ENCODE measurements at regions not wholly inside any gene's neighbourhood (a gene's known extent, or its start where the extent isn't known, plus 50 kb on each side); places are given as distances from the start of the nearest gene placed in this dataset.

GRCh38 chr11:33452836-33453624 is 195.8 kb downstream of the HIPK3 start:
- no peak for DNase-seq (ENCODE audit: low read depth)
- no peak overlapping the region for H3K4me3 ChIP-seq (ENCODE audit: low read depth, low read length)
- no peak for TF ChIP-seq CTCF (IDR thresholded peaks at IDR 0.05; ENCODE audit: control insufficient read depth, extremely low read depth, insufficient read depth)

- TF ChIP-seq CTCF (IDR thresholded peaks at IDR 0.05; ENCODE audit: control insufficient read depth, extremely low read depth, insufficient read depth) = no peak
Observed at GRCh38 chr11:33451364-33451763, 194.2 kb downstream of the HIPK3 start.

GRCh38 chr11:33449798-33450197 is 192.6 kb downstream of the HIPK3 start:
- no peak for TF ChIP-seq CTCF (IDR thresholded peaks at IDR 0.05; ENCODE audit: control insufficient read depth, extremely low read depth, insufficient read depth)
- DNase-seq (ENCODE audit: low read depth) = no peak
- no peak overlapping the region for H3K4me3 ChIP-seq (ENCODE audit: low read depth, low read length)

More at GRCh38 chr11:33451364-33451763, 194.2 kb downstream of the HIPK3 start:
- DNase-seq (ENCODE audit: low read depth) = no peak
- no peak overlapping the region for H3K4me3 ChIP-seq (ENCODE audit: low read depth, low read length)

GRCh38 chr11:33448461-33449130 is 191.4 kb downstream of the HIPK3 start:
- H3K4me3 ChIP-seq (ENCODE audit: low read depth, low read length) = no peak overlapping the region
- no peak for DNase-seq (ENCODE audit: low read depth)
- TF ChIP-seq CTCF (IDR thresholded peaks at IDR 0.05; ENCODE audit: control insufficient read depth, extremely low read depth, insufficient read depth) = no peak

GRCh38 chr11:33445761-33446161 is 188.6 kb downstream of the HIPK3 start:
- no peak for TF ChIP-seq CTCF (IDR thresholded peaks at IDR 0.05; ENCODE audit: control insufficient read depth, extremely low read depth, insufficient read depth)
- no peak for DNase-seq (ENCODE audit: low read depth)
- H3K4me3 ChIP-seq (ENCODE audit: low read depth, low read length) = no peak overlapping the region

- TF ChIP-seq CTCF (IDR thresholded peaks at IDR 0.05; ENCODE audit: control insufficient read depth, extremely low read depth, insufficient read depth) = no peak
- DNase-seq (ENCODE audit: low read depth) = no peak
- H3K4me3 ChIP-seq (ENCODE audit: low read depth, low read length) = no peak overlapping the region
Observed at GRCh38 chr11:33444835-33445594, 187.8 kb downstream of the HIPK3 start.
